Smooth muscle cell (in vitro differentiated cells): ENCODE measurements at regions not wholly inside any gene's neighbourhood (a gene's known extent, or its start where the extent isn't known, plus 50 kb on each side); places are given as distances from the start of the nearest gene placed in this dataset.
"Not testable (repeated sequence)": the region's sequence is repeated elsewhere in the genome, so short reads cannot be mapped to it uniquely, and the experiment has no call there.

Experiments used
- DNase-seq: peaks from one replicate; lab custom pipeline; 2025; ENCODE audit not compliant: unreplicated experiment; lab: John Stamatoyannopoulos, UW
- H2AFZ ChIP-seq: fragments of 200-600 bp; sonication (generic); 2 replicates; pipeline ENCODE4 v1.6.0; 2016; ENCODE audit warnings: antibody characterized with exemption, low read depth, mild to moderate bottlenecking
- H3F3A ChIP-seq: fragments of 200-600 bp; sonication (generic); 2 replicates; pipeline ENCODE4 v1.6.0; 2017; ENCODE audit warnings: antibody characterized with exemption, low read depth
- H3K27ac ChIP-seq: fragments of 200-600 bp; sonication (generic); 2 replicates; pipeline ENCODE4 v1.5.1; 2016; ENCODE audit warnings: low read depth, mild to moderate bottlenecking
- H3K27me3 ChIP-seq: fragments of 200-600 bp; sonication (generic); 2 replicates; pipeline ENCODE4 v1.6.1; 2016; ENCODE audit warnings: low read depth, mild to moderate bottlenecking
- H3K36me3 ChIP-seq: fragments of 200-600 bp; sonication (generic); 2 replicates; pipeline ENCODE4 v1.5.1; 2016; ENCODE audit warnings: low read depth
- H3K4me1 ChIP-seq: fragments of 200-600 bp; sonication (generic); 2 replicates; pipeline ENCODE4 v1.5.1; 2016; ENCODE audit warnings: low read depth
- H3K4me2 ChIP-seq: fragments of 200-600 bp; sonication (generic); 2 replicates; pipeline ENCODE4 v1.6.0; 2016; ENCODE audit warnings: mild to moderate bottlenecking
- H3K4me3 ChIP-seq: fragments of 200-600 bp; sonication (generic); 2 replicates; pipeline ENCODE4 v1.5.1; 2016; ENCODE audit warnings: mild to moderate bottlenecking
- H3K79me2 ChIP-seq: fragments of 200-600 bp; sonication (generic); 2 replicates; pipeline ENCODE4 v1.6.0; 2016; ENCODE audit warnings: low read depth, mild to moderate bottlenecking
- H3K9ac ChIP-seq: fragments of 200-600 bp; sonication (generic); 2 replicates; pipeline ENCODE4 v1.6.0; 2016; ENCODE audit warnings: low read depth
- H3K9me3 ChIP-seq: fragments of 200-600 bp; sonication (generic); replicated peaks from 2 replicates; pipeline ENCODE4 v1.5.1; 2016; ENCODE audit warnings: low read depth
- H4K20me1 ChIP-seq: fragments of 200-600 bp; sonication (generic); 2 replicates; pipeline ENCODE4 v1.6.0; 2016; ENCODE audit warnings: low read depth
- CTCF ChIP-seq: fragments of 200-600 bp; sonication (generic); IDR thresholded peaks from 2 replicates; pipeline ENCODE4 v1.5.1; 2017; ENCODE audit warnings: borderline replicate concordance, mild to moderate bottlenecking, antibody characterized with exemption; ENCODE audit not compliant: insufficient read depth, poor library complexity, severe bottlenecking
- WGBS: methylation state at CpG from one replicate; pipeline ENCODE4 v1.1.7; 2016; ENCODE audit warnings: low lambda C conversion rate; 5-methylcytosine and 5-hydroxymethylcytosine counted together

GRCh38 chr21:27528697-27529096 is 561.8 kb upstream of the ADAMTS5 start:
- Histone ChIP-seq H3K4me2 (no peak overlapping the region), H3F3A (no peaks in the 10 kb centered on the region), H3K9ac (no peak overlapping the region), H2AFZ (no peak overlapping the region), H3K27ac (no peak overlapping the region), H3K36me3 (no peaks in the 10 kb centered on the region), H3K79me2 (no peaks in the 10 kb centered on the region), H3K4me1 (no peaks in the 10 kb centered on the region), H4K20me1 (no peaks in the 10 kb centered on the region), H3K27me3 (no peaks in the 10 kb centered on the region), H3K4me3 (no peak overlapping the region), H3K9me3 (no peaks in the 10 kb centered on the region)
- no peak for DNase-seq
- TF ChIP-seq CTCF = no peak
- WGBS = 19% methylated on average over 1 of the region's 1 CpG

GRCh38 chr21:27526451-27526850 is 559.6 kb upstream of the ADAMTS5 start:
- no peak overlapping the region for H2AFZ ChIP-seq
- no peak overlapping the region for H3K4me2 ChIP-seq
- TF ChIP-seq CTCF = no peak
- H3K27me3 ChIP-seq = no peaks in the 10 kb centered on the region
- no peaks in the 10 kb centered on the region for H4K20me1 ChIP-seq
- H3K4me3 ChIP-seq = no peak overlapping the region
- no peaks in the 10 kb centered on the region for H3K79me2 ChIP-seq
- no peaks in the 10 kb centered on the region for H3K36me3 ChIP-seq
- no peaks in the 10 kb centered on the region for H3K4me1 ChIP-seq
- H3F3A ChIP-seq = no peaks in the 10 kb centered on the region
- H3K27ac ChIP-seq = no peak overlapping the region
- 92% methylated on average over 3 of the region's 3 CpGs for WGBS
- H3K9me3 ChIP-seq = no peaks in the 10 kb centered on the region
- no peak for DNase-seq
- no peak overlapping the region for H3K9ac ChIP-seq

GRCh38 chr21:27525780-27526179 is 558.9 kb upstream of the ADAMTS5 start:
- H3K79me2 ChIP-seq = no peaks in the 10 kb centered on the region
- no peaks in the 10 kb centered on the region for H3K36me3 ChIP-seq
- no peak overlapping the region for H3K4me3 ChIP-seq
- TF ChIP-seq CTCF = no peak
- no peaks in the 10 kb centered on the region for H3K9me3 ChIP-seq
- H3K9ac ChIP-seq = no peak overlapping the region
- H2AFZ ChIP-seq = no peak overlapping the region
- H3F3A ChIP-seq = no peaks in the 10 kb centered on the region
- H3K4me2 ChIP-seq = no peak overlapping the region
- H3K27me3 ChIP-seq = no peaks in the 10 kb centered on the region
- DNase-seq = no peak
- H3K4me1 ChIP-seq = no peaks in the 10 kb centered on the region
- H3K27ac ChIP-seq = no peak overlapping the region
- no peaks in the 10 kb centered on the region for H4K20me1 ChIP-seq
- 94% methylated on average over 4 of the region's 4 CpGs for WGBS

GRCh38 chr21:27519361-27519760 is 552.5 kb upstream of the ADAMTS5 start:
- Histone ChIP-seq H3F3A (no peaks in the 10 kb centered on the region), H3K27me3 (no peaks in the 10 kb centered on the region), H3K4me1 (no peaks in the 10 kb centered on the region), H3K36me3 (no peaks in the 10 kb centered on the region), H3K9ac (peak overlapping the region; percentile 0), H3K27ac (peak overlapping the region; percentile 79), H3K79me2 (no peaks in the 10 kb centered on the region), H3K9me3 (peaks cover 4% of the 10 kb centered on the region), H4K20me1 (no peaks in the 10 kb centered on the region), H2AFZ (no peak overlapping the region), H3K4me2 (peak overlapping the region; percentile 27), H3K4me3 (no peak overlapping the region)
- TF ChIP-seq CTCF = no peak
- DNase-seq = no peak

GRCh38 chr21:27517177-27517576 is 550.3 kb upstream of the ADAMTS5 start:
- H2AFZ ChIP-seq, DNase-seq, H3K36me3 ChIP-seq, H4K20me1 ChIP-seq, H3K27ac ChIP-seq, H3K27me3 ChIP-seq, H3K9ac ChIP-seq, H3K9me3 ChIP-seq, H3F3A ChIP-seq, H3K4me1 ChIP-seq, H3K4me3 ChIP-seq, H3K4me2 ChIP-seq, H3K79me2 ChIP-seq: not testable (repeated sequence)
- WGBS = 81% methylated on average over 2 of the region's 2 CpGs
